NCI-H146 treated with DMSO at 0.1 percent for 48 hours (cell line): ENCODE measurements at regions not wholly inside any gene's neighbourhood (a gene's known extent, or its start where the extent isn't known, plus 50 kb on each side); places are given as distances from the start of the nearest gene placed in this dataset.
"Not testable (repeated sequence)": the region's sequence is repeated elsewhere in the genome, so short reads cannot be mapped to it uniquely, and the experiment has no call there.

Experiments
- DNase-seq: peaks from one replicate; lab custom pipeline; 2025; ENCODE audit not compliant: unreplicated experiment; lab: John Stamatoyannopoulos, UW

GRCh38 chr4:104010722-104011121, 290.9 kb upstream of the TACR3 start:
- DNase-seq = no peak

- not testable (repeated sequence) for DNase-seq
Measured at GRCh38 chr4:104002318-104002717, 282.5 kb upstream of the TACR3 start.

- DNase-seq = no peak
Measured at GRCh38 chr4:103998756-103999155, 279.0 kb upstream of the TACR3 start.

GRCh38 chr4:103996637-103997036, 276.9 kb upstream of the TACR3 start:
- no peak for DNase-seq

- DNase-seq = no peak
Measured at GRCh38 chr4:103996064-103996463, 276.3 kb upstream of the TACR3 start.

GRCh38 chr4:103994059-103994458, 274.3 kb upstream of the TACR3 start:
- DNase-seq = no peak

- no peak for DNase-seq
Measured at GRCh38 chr4:103982454-103982853, 262.7 kb upstream of the TACR3 start.

GRCh38 chr4:103948244-103949018, 228.6 kb upstream of the TACR3 start:
- DNase-seq = no peak

GRCh38 chr4:103947617-103948016, 227.8 kb upstream of the TACR3 start:
- no peak for DNase-seq

- not testable (repeated sequence) for DNase-seq
Measured at GRCh38 chr4:103946621-103947268, 227.0 kb upstream of the TACR3 start.

- DNase-seq = no peak
Measured at GRCh38 chr4:103938488-103938887, 218.7 kb upstream of the TACR3 start.

GRCh38 chr4:103936653-103937145, 216.9 kb upstream of the TACR3 start:
- DNase-seq = no peak

GRCh38 chr4:103934178-103934789, 214.5 kb upstream of the TACR3 start:
- no peak for DNase-seq

GRCh38 chr4:103928370-103928769, 208.6 kb upstream of the TACR3 start:
- no peak for DNase-seq

GRCh38 chr4:103923551-103923950, 203.8 kb upstream of the TACR3 start:
- no peak for DNase-seq

GRCh38 chr4:103918214-103918613, 198.4 kb upstream of the TACR3 start:
- DNase-seq = no peak

- no peak for DNase-seq
Measured at GRCh38 chr4:103915224-103915869, 195.6 kb upstream of the TACR3 start.

GRCh38 chr4:103907414-103907813, 187.6 kb upstream of the TACR3 start:
- no peak for DNase-seq

GRCh38 chr4:103904123-103904522, 184.3 kb upstream of the TACR3 start:
- DNase-seq = no peak

- DNase-seq = no peak
Measured at GRCh38 chr4:103902730-103903129, 182.9 kb upstream of the TACR3 start.

GRCh38 chr4:103895876-103896465, 176.2 kb upstream of the TACR3 start:
- no peak for DNase-seq
